MM.1S (cell line): ENCODE measurements at regions not wholly inside any gene's neighbourhood (a gene's known extent, or its start where the extent isn't known, plus 50 kb on each side); places are given as distances from the start of the nearest gene placed in this dataset.

Experiments
- DNase-seq: peaks from one replicate; pipeline ENCODE4 v3.0.0-alpha.2; 2015
- H2AFZ ChIP-seq: fragments of 300-600 bp; sonication (generic); 2 replicates; pipeline ENCODE4 v1.6.0; 2016; ENCODE audit warnings: antibody characterized with exemption, low read length
- H3F3A ChIP-seq: fragments of 300-600 bp; sonication (generic); 2 replicates; pipeline ENCODE4 v1.6.1; 2016; ENCODE audit warnings: mild to moderate bottlenecking, antibody characterized with exemption, low read length, moderate library complexity, mixed read lengths; ENCODE audit not compliant: insufficient read depth
- H3K27ac ChIP-seq: fragments of 300-600 bp; sonication (generic); 2 replicates; pipeline ENCODE4 v1.5.1; 2016; ENCODE audit warnings: mild to moderate bottlenecking, low read length
- H3K27me3 ChIP-seq: fragments of 300-600 bp; sonication (generic); replicated peaks from 2 replicates; pipeline ENCODE4 v1.6.0; 2016; ENCODE audit warnings: low read length; ENCODE audit not compliant: insufficient read depth
- H3K36me3 ChIP-seq: fragments of 300-600 bp; sonication (generic); replicated peaks from 2 replicates; pipeline ENCODE4 v1.6.1; 2016; ENCODE audit warnings: mild to moderate bottlenecking, low read length, mixed read lengths; ENCODE audit not compliant: insufficient read depth
- H3K4me1 ChIP-seq: fragments of 300-600 bp; sonication (generic); 2 replicates; pipeline ENCODE4 v1.6.1; 2016; ENCODE audit warnings: low read length, mixed read lengths
- H3K4me2 ChIP-seq: fragments of 300-600 bp; sonication (generic); 2 replicates; pipeline ENCODE4 v1.6.0; 2016; ENCODE audit warnings: low read depth, low read length
- H3K4me3 ChIP-seq: fragments of 300-600 bp; sonication (generic); 2 replicates; pipeline ENCODE4 v1.5.1; 2016; ENCODE audit warnings: low read length, mixed read lengths
- H3K79me2 ChIP-seq: fragments of 300-600 bp; sonication (generic); 2 replicates; pipeline ENCODE4 v1.6.1; 2016; ENCODE audit warnings: mixed run types, low read length, mixed read lengths
- H3K9ac ChIP-seq: fragments of 300-600 bp; sonication (generic); 2 replicates; pipeline ENCODE4 v1.6.1; 2016; ENCODE audit warnings: low read length, mixed read lengths
- H3K9me2 ChIP-seq: fragments of 300-600 bp; sonication (generic); replicated peaks from 2 replicates; pipeline ENCODE4 v1.6.1; 2016; ENCODE audit warnings: mild to moderate bottlenecking, low read length, mixed read lengths; ENCODE audit not compliant: insufficient read depth
- H3K9me3 ChIP-seq: fragments of 300-600 bp; sonication (generic); replicated peaks from 2 replicates; pipeline ENCODE4 v1.6.1; 2016; ENCODE audit warnings: mild to moderate bottlenecking, low read length, mixed read lengths; ENCODE audit not compliant: insufficient read depth
- H4K20me1 ChIP-seq: fragments of 300-600 bp; sonication (generic); 2 replicates; pipeline ENCODE4 v1.6.1; 2016; ENCODE audit warnings: mild to moderate bottlenecking, low read length, moderate library complexity, mixed read lengths; ENCODE audit not compliant: insufficient read depth
- CTCF ChIP-seq: fragments of 300-600 bp; sonication (generic); IDR thresholded peaks from 2 replicates; pipeline ENCODE4 v1.5.1; 2016; ENCODE audit warnings: antibody characterized with exemption, low read length, mixed read lengths
- EZH2 ChIP-seq: fragments of 300-600 bp; sonication (generic); optimal IDR thresholded peaks from 2 replicates; pipeline ENCODE3; 2017; ENCODE audit warnings: low read depth, mild to moderate bottlenecking, antibody characterized with exemption, low read length, mixed read lengths
- EZH2phosphoT487 ChIP-seq: fragments of 300-600 bp; sonication (generic); IDR thresholded peaks from 2 replicates; pipeline ENCODE4 v1.6.1; 2018; ENCODE audit warnings: antibody characterized with exemption, low read length

- Histone ChIP-seq H3K9ac (no peak overlapping the region), H3K4me3 (no peak overlapping the region), H2AFZ (no peak overlapping the region), H3K4me2 (no peak overlapping the region), H3K27me3 (no peaks in the 10 kb centered on the region), H3K79me2 (no peaks in the 10 kb centered on the region), H3F3A (no peaks in the 10 kb centered on the region), H3K4me1 (no peaks in the 10 kb centered on the region), H4K20me1 (no peaks in the 10 kb centered on the region), H3K36me3 (no peaks in the 10 kb centered on the region), H3K9me3 (no peaks in the 10 kb centered on the region), H3K27ac (no peak overlapping the region), H3K9me2 (no peaks in the 10 kb centered on the region)
- TF ChIP-seq CTCF: no peak
- TF ChIP-seq EZH2: no peak
- no peak for TF ChIP-seq EZH2phosphoT487
- no peak for DNase-seq
These were observed 232.8 kb upstream of the HDX start for GRCh38 chrX:84735025-84735424.

- TF ChIP-seq CTCF (no peak), EZH2phosphoT487 (no peak), EZH2 (no peak)
- H3F3A ChIP-seq: no peaks in the 10 kb centered on the region
- no peaks in the 10 kb centered on the region for H4K20me1 ChIP-seq
- H3K4me2 ChIP-seq: no peak overlapping the region
- DNase-seq: no peak
- H3K27me3 ChIP-seq: no peaks in the 10 kb centered on the region
- H3K4me3 ChIP-seq: no peak overlapping the region
- no peak overlapping the region for H3K9ac ChIP-seq
- H3K27ac ChIP-seq: no peak overlapping the region
- no peaks in the 10 kb centered on the region for H3K79me2 ChIP-seq
- no peak overlapping the region for H2AFZ ChIP-seq
- H3K36me3 ChIP-seq: no peaks in the 10 kb centered on the region
- no peaks in the 10 kb centered on the region for H3K9me3 ChIP-seq
- H3K9me2 ChIP-seq: no peaks in the 10 kb centered on the region
- no peaks in the 10 kb centered on the region for H3K4me1 ChIP-seq
These were observed 235.2 kb upstream of the HDX start for GRCh38 chrX:84737471-84737871.

GRCh38 chrX:84747516-84747915 is 245.3 kb upstream of the HDX start:
- Histone ChIP-seq H3K4me1 (no peaks in the 10 kb centered on the region), H3K27me3 (no peaks in the 10 kb centered on the region), H3K9me3 (no peaks in the 10 kb centered on the region), H3F3A (no peaks in the 10 kb centered on the region), H3K4me3 (no peak overlapping the region), H2AFZ (no peak overlapping the region), H3K9me2 (no peaks in the 10 kb centered on the region), H3K79me2 (no peaks in the 10 kb centered on the region), H3K4me2 (no peak overlapping the region), H4K20me1 (no peaks in the 10 kb centered on the region), H3K36me3 (no peaks in the 10 kb centered on the region), H3K27ac (no peak overlapping the region), H3K9ac (no peak overlapping the region)
- no peak for DNase-seq
- TF ChIP-seq EZH2 (no peak), EZH2phosphoT487 (no peak), CTCF (no peak)
